GM19328 (cell line): ENCODE measurements at regions not wholly inside any gene's neighbourhood (a gene's known extent, or its start where the extent isn't known, plus 50 kb on each side); places are given as distances from the start of the nearest gene placed in this dataset.

Source experiments
- ATAC-seq: cut with Tn5 transposase; IDR thresholded peaks from one replicate; pipeline ENCODE4 v1.9.1; 2021; ENCODE audit warnings: mild to moderate bottlenecking, moderate library complexity; ENCODE audit not compliant: unreplicated experiment

- ATAC-seq: no peak
Observed at GRCh38 chr6:15044146-15044882, 201.6 kb upstream of the JARID2 start.

- ATAC-seq: no peak
Observed at GRCh38 chr6:15044948-15045347, 200.9 kb upstream of the JARID2 start.

DNA sequence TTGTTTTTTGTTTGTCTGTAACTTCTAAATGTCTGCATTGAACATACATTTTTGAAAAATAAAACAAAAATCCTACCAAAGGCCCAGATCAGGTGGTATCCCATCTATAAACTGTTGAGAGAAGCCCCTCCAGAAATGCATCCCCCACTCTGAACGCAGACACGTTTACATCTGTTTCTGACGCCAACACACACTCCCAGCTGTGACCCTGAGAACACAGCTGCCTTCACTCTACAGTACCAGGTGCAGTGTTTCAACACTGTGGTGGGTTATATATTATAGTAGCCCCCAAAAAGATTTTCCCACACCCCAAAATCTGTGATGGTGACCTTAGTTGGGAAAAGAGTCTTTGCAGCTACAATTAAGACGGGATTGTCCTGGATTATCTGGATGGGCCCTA, 199.1 kb upstream of the JARID2 start:
- no peak for ATAC-seq

GRCh38 chr6:15048367-15048766, 197.5 kb upstream of the JARID2 start:
- ATAC-seq: no peak

- ATAC-seq: no peak
Observed at GRCh38 chr6:15058200-15059061, 187.4 kb upstream of the JARID2 start.

GRCh38 chr6:15061180-15061641, 184.7 kb upstream of the JARID2 start:
- ATAC-seq: no peak

- ATAC-seq: no peak
Observed at GRCh38 chr6:15061908-15062515, 183.9 kb upstream of the JARID2 start.

DNA sequence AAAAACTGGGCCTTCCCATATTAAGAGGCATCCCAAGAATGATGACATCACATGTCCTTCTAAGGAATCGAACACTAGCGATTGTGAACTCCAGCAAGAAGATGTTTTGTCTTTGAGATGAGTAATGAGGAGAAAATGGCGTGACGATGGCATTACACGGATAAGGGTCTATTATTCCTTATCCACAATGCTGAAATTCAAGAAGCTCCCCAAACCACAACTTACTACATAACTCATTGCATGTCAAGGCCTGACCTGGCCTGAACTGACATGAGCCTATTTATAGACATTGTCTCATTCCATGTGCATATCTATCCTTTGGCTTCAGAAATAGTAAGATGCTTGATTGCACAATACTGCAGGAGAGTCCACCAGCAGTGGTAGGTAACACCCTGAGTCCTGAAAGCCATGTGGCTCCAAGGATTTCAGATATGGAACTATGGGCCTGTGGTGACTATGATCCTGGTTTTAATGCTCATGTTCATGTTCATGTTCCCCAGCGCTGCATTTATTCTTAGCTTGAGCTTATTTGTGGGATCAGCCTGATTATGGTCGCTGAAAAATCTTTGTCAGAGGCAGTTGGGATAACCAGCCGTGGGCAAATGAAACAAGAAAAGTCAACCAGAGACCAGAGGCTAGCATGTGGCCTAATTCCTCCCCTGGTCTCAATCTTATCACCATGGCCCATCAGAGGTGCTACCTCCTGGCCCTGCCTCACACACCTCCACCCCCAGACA, 183.2 kb upstream of the JARID2 start:
- no peak for ATAC-seq

DNA sequence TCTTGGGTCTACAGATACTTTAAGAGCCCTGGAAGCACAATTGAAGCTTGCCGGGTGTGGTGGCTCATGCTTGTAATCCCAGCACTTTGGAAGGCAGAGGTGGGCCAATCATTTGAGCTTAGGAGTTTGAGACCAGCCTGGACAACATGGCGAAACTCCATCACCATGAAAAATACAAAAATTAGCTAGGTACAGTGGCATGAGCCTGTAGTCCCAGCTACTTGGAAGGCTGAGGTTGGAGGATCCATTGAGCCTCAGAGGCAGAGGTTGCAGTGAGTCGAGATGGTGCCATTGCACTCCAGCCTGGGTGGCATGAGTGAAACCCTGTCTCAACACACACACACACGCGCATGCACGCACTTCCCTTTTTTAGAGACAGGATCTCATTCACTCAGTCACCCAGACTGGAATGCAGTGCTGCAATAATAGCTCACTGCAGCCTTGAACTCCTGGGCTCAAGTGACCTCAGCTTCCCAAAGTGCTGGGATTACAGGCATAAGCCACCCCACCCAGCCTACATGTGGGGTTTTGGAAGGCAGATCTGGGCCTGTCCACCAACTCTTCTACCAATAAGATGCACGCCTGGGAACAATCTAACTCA, 182.5 kb upstream of the JARID2 start:
- ATAC-seq: no peak

DNA sequence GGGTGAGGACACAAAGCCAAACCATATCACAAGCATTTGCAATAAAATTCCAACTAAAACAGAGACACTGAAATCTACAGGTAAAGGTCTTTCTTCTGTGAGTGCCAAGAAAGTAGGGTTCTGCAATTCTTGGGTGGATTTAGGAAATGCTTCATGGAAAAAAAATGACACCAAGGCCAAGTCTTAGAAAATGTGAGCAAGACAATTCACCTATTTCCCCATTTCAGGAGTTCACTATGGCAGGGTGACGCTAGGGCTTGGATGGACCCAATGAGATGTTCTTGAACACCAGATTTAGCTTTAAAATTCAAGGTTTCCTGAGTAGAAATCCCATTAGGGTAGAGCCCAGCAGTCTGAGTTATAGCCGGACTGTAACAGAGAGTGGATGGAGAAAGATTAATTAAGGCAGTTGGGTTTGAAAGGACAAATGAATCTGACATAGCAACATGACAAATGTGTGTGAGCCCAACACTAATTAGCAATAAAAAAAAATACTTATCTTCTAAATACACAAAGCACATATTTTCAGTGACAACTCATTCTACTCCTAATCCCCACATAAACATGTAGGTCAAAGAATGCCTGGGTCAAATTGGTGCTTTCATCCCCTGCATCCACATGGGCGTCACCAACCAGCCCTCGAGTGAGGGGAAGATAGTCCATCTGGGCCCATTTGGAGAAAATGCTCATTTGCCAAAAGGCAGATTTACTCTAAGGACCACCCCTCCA, 180.4 kb upstream of the JARID2 start:
- ATAC-seq: no peak

DNA sequence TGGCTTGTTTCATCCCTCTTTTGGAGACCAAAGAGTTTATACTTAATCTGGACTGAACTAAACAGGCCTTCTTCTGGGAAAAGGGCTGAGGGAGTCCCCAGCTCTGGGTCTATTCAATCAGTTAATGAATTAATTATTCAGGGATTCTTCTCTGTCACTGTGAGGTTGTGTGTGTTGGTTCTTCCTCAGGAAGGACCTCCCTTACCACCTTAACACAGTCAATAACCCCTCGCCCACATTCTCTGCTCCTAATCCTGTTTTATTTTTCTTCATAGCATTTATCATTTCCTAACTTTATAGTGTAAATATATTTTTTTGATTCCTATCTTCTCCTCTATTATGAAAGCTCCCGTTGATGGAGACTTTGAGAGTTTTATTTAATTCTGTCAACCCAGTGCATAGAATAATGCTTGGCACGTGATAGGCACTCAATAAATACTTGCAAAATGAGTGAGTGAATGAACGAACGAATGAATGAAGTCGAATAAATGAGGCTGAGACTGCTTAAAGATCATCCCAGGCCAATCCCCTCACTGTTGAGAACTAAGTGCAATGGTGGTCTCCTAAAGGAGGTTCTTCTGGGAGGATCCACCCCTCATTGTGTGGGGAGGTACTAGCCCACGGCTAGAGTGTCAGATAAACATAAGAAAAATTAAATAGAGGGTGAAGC, 179.6 kb upstream of the JARID2 start:
- no peak for ATAC-seq

GRCh38 chr6:15073344-15073789, 172.5 kb upstream of the JARID2 start:
- ATAC-seq: no peak

GRCh38 chr6:15073883-15074465, 171.9 kb upstream of the JARID2 start:
- no peak for ATAC-seq

- ATAC-seq: no peak
Observed at GRCh38 chr6:15074806-15075205, 171.1 kb upstream of the JARID2 start.

DNA sequence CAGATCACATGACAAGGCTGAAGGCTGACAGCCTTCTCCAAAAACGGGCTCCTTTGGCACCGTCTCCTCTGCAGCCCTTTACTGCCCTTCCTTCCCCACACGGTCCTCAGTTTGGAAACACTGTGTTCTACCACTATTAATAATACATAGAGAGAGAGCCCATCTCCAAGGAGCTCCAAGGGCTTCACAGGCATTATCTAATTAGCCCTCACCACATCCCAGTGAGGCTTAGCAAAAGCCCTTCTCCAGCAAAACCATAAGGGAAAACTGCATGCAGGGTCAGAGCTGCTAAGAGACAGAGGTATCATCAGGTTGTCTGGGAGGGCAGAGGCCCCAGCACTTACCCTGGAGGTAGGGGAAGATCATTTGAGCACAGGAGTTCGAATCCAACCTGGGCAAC, 169.3 kb upstream of the JARID2 start:
- ATAC-seq: no peak

DNA sequence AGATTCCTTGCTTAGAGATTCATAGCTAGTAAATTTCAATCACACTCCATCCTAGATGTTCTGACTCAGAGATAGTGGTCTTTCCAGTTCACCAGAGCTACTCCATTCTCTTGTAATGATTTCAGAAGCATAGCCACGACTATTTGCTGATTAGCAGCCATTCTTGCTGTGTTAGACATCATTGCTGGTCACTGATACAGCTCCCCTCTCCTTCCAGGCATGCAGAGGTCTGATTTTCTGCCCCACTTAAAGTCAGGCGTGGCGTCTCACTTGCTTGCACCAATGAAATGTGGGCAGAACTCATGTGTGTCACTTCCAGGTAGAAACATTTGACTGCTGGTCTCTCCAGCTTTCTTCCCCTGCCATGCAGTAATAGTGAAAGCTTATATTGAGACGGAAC, 168.9 kb upstream of the JARID2 start:
- no peak for ATAC-seq

DNA sequence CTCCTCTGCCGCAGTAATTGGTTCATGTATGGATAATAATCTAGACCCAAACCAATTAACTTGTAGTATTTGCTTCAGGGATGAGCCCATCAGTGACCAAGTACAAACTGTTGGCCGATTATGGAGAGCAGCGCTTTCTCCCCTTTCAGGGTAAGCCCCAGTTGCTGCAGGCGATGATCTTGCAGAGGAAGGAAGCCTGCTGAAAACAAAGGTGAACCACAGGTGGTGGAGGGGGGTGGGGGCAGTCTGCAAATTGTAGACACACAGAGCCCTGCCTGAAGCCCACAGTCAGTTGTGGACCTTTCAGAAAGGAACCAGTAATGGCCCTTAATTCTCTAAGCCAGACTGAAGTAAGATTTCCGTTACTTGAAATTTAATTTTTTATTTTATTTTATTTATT, 167.9 kb upstream of the JARID2 start:
- no peak for ATAC-seq

- no peak for ATAC-seq
Observed at GRCh38 chr6:15079288-15079817, 166.5 kb upstream of the JARID2 start.

GRCh38 chr6:15080895-15081294, 165.0 kb upstream of the JARID2 start:
- no peak for ATAC-seq
